Ectodermal cell (in vitro differentiated cells): ENCODE measurements at regions not wholly inside any gene's neighbourhood (a gene's known extent, or its start where the extent isn't known, plus 50 kb on each side); places are given as distances from the start of the nearest gene placed in this dataset.

Experiments
- H3K27ac ChIP-seq: 2 replicates; pipeline ENCODE4 v1.7.0; 2013; ENCODE audit warnings: mild to moderate bottlenecking, low read depth, low read length; ENCODE audit not compliant: insufficient read depth, poor library complexity, severe bottlenecking
- H3K27me3 ChIP-seq: 2 replicates; pipeline ENCODE4 v1.7.0; 2013; ENCODE audit warnings: mild to moderate bottlenecking, low read length; ENCODE audit not compliant: insufficient read depth, control insufficient read depth, poor library complexity, severe bottlenecking
- H3K36me3 ChIP-seq: one replicate; pipeline ENCODE4 v1.7.0; 2013; ENCODE audit warnings: low read length; ENCODE audit not compliant: control insufficient read depth, insufficient read depth
- H3K4me1 ChIP-seq: one replicate; pipeline ENCODE4 v1.7.0; 2013; ENCODE audit warnings: low read length; ENCODE audit not compliant: control insufficient read depth, insufficient read depth
- H3K4me3 ChIP-seq: 2 replicates; pipeline ENCODE4 v1.7.0; 2013; ENCODE audit warnings: low read depth, low read length, control low read depth; ENCODE audit not compliant: insufficient read depth
- H3K9me3 ChIP-seq: 2 replicates; pipeline ENCODE4 v1.7.0; 2013; ENCODE audit warnings: mild to moderate bottlenecking, low read length, moderate library complexity; ENCODE audit not compliant: control insufficient read depth
- WGBS, 2 experiments: methylation state at CpG; one replicate each; pipeline ENCODE4 v1.1.7; 2013; ENCODE audit warnings: missing lambda C conversion rate in 2 of 2; 5-methylcytosine and 5-hydroxymethylcytosine counted together

DNA sequence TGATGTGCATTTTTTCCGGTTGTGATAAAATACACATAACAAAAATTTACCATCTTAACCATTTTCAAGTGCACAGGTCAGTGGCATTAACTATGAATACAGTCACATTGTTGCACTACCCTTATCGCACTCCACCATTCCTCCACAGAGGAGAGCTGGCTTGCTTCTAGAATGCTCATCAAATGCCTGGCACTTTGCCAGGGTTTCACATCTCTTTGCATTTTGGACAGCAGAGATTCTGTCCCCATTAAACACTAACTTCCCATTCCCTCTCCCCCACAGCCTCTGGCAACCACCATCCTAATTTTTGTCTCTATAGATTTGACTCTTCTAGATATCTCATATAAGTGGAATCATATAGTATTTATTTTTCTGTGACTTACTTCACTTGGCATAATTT lies 165.0 kb downstream of the ASB1 start:
- WGBS, 2 experiments, result 48 to 50% methylated on average over 2 of the region's 2 CpGs
- H3K9me3 ChIP-seq, result no peaks in the 10 kb centered on the region
- no peak overlapping the region for H3K27ac ChIP-seq
- H3K4me1 ChIP-seq, result peaks cover 3% of the 10 kb centered on the region
- H3K36me3 ChIP-seq, result no peaks in the 10 kb centered on the region
- H3K4me3 ChIP-seq, result no peak overlapping the region
- H3K27me3 ChIP-seq, result no peaks in the 10 kb centered on the region

DNA sequence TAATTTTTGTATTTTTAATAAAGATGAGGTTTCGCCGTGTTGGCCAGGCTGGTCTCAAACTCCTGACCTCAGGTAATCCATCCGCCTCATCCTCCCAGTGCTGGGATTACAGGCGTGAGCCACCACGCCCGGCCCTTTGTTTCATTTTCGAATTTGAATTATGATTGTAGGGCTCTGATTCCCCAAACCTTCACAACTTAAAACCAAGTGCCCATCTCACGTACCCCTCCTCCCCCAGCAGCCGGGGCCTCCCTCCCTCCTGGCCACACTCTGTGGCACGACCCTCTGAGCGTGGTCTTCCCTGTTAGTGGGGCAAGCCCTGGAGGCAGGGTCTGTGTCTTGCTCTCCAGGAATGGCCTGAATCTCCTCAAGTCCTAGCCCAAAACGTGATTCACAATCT lies 166.5 kb downstream of the ASB1 start:
- Histone ChIP-seq H3K27me3 (no peaks in the 10 kb centered on the region), H3K36me3 (no peaks in the 10 kb centered on the region), H3K27ac (no peak overlapping the region), H3K4me3 (no peak overlapping the region), H3K9me3 (no peaks in the 10 kb centered on the region), H3K4me1 (no peaks in the 10 kb centered on the region)
- 80 to 95% methylated on average over 9 to 11 of the region's 12 CpGs for WGBS, 2 experiments

- 94 to 96% methylated on average over 9 of the region's 9 CpGs for WGBS, 2 experiments
Observed at GRCh38 chr2:238593678-238594077, 167.0 kb downstream of the ASB1 start.

DNA sequence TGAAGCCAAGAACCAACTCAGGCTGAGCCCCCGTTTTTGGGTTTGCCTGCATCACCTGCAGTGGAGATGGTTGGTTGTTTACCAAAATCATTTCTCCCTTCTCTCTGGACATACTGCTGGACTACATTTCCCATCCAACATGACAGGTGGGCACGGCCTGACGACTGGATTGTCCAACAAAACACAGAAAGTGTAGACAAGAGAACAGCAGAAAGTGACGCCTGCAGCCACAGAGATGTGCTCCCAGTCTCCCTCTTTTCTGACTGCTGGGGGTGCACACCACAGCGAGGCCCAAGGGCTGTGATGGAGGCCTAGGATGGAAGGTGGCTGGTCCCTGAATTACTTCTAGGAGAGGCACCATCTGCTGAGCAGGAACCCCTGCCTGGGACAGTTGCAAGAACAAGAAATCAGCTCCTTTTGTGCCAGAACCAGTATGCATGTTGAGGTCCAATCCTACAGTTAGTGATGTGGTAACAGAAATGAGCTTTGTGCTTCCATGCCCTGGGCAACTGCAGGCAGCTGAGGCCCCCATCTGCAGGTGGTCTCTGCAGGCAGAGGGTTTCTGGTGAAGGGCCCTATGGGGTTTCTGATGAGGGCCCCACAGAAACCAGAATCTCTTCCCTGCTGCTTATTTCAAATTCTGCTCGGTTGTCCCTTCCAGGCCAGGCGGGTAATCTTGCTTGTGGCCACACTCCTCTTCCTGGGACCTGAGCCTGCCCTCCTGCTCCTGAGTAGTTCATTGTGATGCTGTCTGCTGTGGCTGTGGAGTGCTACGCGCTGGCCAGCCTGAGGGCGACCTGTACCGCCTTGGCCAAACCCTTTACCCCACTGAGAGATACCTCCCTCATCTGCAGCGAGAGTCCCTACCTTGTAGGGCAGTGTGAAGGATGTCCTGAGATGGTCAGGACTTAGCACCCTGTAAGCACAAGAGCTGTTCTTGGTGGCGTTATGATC lies 168.3 kb downstream of the ASB1 start:
- Histone ChIP-seq H3K27ac (no peak overlapping the region), H3K27me3 (no peaks in the 10 kb centered on the region), H3K36me3 (no peaks in the 10 kb centered on the region), H3K4me1 (no peaks in the 10 kb centered on the region), H3K9me3 (no peaks in the 10 kb centered on the region), H3K4me3 (no peak overlapping the region)
- WGBS, 2 experiments, result 93% methylated on average over 13 of the region's 13 CpGs

More at GRCh38 chr2:238593678-238594077, 167.0 kb downstream of the ASB1 start:
- no peaks in the 10 kb centered on the region for H3K9me3 ChIP-seq
- no peak overlapping the region for H3K27ac ChIP-seq
- H3K4me3 ChIP-seq, result no peak overlapping the region
- no peaks in the 10 kb centered on the region for H3K36me3 ChIP-seq
- H3K4me1 ChIP-seq, result no peaks in the 10 kb centered on the region
- no peaks in the 10 kb centered on the region for H3K27me3 ChIP-seq

DNA sequence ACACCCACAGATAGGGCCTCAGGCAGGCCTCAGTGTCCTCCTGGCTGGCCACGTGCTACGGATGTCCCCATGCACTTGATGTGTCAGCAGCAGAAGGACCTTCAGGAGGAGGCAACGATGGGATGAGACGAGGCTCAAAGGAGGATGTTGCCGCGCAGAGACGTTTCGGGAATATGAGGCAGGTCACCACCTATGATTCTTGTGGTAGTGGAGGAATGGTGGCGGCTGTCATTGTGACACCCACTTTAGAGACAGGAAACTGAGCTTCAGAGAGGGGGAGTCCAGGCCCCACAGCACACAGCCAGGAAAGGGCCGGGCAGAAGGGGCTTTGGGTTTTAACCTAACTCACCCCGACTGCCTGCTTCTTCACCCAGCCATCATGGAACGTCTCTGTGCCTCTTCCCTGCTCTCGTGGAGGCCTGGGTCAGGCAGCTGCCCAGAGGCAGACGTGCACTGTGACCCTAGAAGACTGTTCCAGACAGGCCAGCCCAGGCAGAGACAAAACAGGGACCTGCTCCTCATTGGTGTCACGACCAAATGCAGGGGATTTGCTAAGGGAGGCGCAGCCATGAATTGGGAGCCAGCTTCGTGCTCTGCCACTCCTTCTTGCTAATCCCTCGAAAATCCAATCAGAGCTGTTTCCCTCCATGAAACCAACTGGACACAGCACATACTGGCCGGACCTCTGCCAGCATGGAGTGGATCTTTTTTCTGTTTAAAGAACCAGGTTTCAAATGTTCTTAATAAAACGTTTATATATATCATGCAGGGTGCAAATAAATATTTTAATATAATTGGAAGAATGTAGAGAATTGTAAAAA lies 169.2 kb downstream of the ASB1 start:
- Histone ChIP-seq H3K36me3 (no peaks in the 10 kb centered on the region), H3K4me1 (no peaks in the 10 kb centered on the region), H3K4me3 (no peak overlapping the region), H3K9me3 (no peaks in the 10 kb centered on the region), H3K27me3 (no peaks in the 10 kb centered on the region), H3K27ac (no peak overlapping the region)
- WGBS, 2 experiments, result 93% methylated on average over 19 to 20 of the region's 20 CpGs

GRCh38 chr2:238596571-238597551 lies 170.1 kb downstream of the ASB1 start:
- Histone ChIP-seq H3K36me3 (no peaks in the 10 kb centered on the region), H3K4me3 (no peak overlapping the region), H3K27ac (no peak overlapping the region), H3K27me3 (no peaks in the 10 kb centered on the region), H3K4me1 (no peaks in the 10 kb centered on the region), H3K9me3 (no peaks in the 10 kb centered on the region)
- WGBS, 2 experiments, result 88 to 89% methylated on average over 23 to 24 of the region's 24 CpGs

- no peaks in the 10 kb centered on the region for H3K4me1 ChIP-seq
- 82 to 84% methylated on average over 11 of the region's 11 CpGs for WGBS, 2 experiments
- H3K36me3 ChIP-seq, result no peaks in the 10 kb centered on the region
- H3K9me3 ChIP-seq, result no peaks in the 10 kb centered on the region
- no peaks in the 10 kb centered on the region for H3K27me3 ChIP-seq
- H3K4me3 ChIP-seq, result no peak overlapping the region
- no peak overlapping the region for H3K27ac ChIP-seq
Observed at GRCh38 chr2:238597638-238598528, 171.2 kb downstream of the ASB1 start.

DNA sequence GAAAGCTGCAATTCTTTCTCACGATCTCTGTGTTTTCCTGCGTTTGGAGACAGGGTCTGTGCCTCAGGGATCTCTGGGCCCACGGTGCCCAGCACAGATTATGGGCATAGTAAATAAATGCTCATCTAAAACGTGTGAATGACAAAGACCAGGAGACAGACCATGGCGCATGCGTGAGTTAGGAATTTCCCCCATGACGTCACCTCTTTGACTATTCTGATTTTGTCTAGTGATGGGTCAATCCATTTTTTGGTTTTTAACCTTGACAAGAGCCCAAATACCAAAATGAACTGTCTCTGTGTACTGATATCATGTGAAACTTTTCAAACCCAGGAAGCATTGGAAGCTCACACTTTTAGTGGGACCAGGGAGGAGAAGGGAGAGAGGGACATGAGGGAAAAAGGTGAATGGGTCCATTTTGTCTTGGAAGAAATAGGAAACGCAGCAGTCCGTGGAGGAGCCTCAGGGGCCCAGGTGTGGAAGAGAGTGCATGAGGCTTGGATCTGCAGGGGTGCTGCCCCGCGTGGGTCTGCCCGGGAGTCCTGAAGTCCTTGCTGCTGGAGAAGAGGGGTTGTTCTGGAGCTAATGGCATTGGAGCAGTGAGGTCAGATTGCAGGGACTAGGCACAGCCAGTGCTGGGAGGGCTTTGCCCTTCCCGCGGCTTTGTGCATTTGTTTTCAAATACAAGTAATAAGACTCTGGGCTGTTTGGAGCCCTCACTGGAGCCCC lies 172.2 kb downstream of the ASB1 start:
- no peak overlapping the region for H3K4me3 ChIP-seq
- 77 to 78% methylated on average over 14 of the region's 14 CpGs for WGBS, 2 experiments
- H3K27me3 ChIP-seq, result no peaks in the 10 kb centered on the region
- H3K36me3 ChIP-seq, result no peaks in the 10 kb centered on the region
- H3K27ac ChIP-seq, result no peak overlapping the region
- H3K4me1 ChIP-seq, result no peaks in the 10 kb centered on the region
- H3K9me3 ChIP-seq, result no peaks in the 10 kb centered on the region
